ENCODE measurements at regions not wholly inside any gene's neighbourhood (a gene's known extent, or its start where the extent isn't known, plus 50 kb on each side); places are given as distances from the start of the nearest gene placed in this dataset.

GRCh38 chr2:234816491-234816890 is 135.3 kb upstream of the SH3BP4 start:
- H3K27ac ChIP-seq (ENCODE audit: control insufficient read depth, insufficient read depth, low read length): no peak overlapping the region

GRCh38 chr2:234816056-234816455 is 135.8 kb upstream of the SH3BP4 start:
- dilution Hi-C loops (cut with MboI; ENCODE audit: extremely low pct_ligation_motif_present, low sequenced_read_pairs): no loop called here

More at GRCh38 chr2:234816491-234816890, 135.3 kb upstream of the SH3BP4 start:
- no peaks in the 10 kb centered on the region for H3K9me1 ChIP-seq (ENCODE audit: control insufficient read depth, extremely low read depth, insufficient read depth, low read length)
- H4K20me1 ChIP-seq (ENCODE audit: control insufficient read depth, extremely low read depth, insufficient read depth, low read length): no peaks in the 10 kb centered on the region
- DNase-seq (ENCODE audit: low read depth, low spot score) (no peak), FAIRE-seq (no peak)
- peaks cover 38% of the 10 kb centered on the region for H3K27me3 ChIP-seq (ENCODE audit: control insufficient read depth, extremely low read depth, insufficient read depth, low read length)
- no peak overlapping the region for H3K4me3 ChIP-seq (ENCODE audit: control insufficient read depth in 2 of 3, extremely low read depth in 1 of 3, insufficient read depth in 2 of 3, low read depth in 1 of 3, low read length in 3 of 3)
- H3K4me1 ChIP-seq (ENCODE audit: control insufficient read depth, extremely low read depth, insufficient read depth, low read length): no peaks in the 10 kb centered on the region
- dilution Hi-C loops (cut with MboI; ENCODE audit: extremely low pct_ligation_motif_present, low sequenced_read_pairs): no loop called here
- no peak overlapping the region for H3K4me2 ChIP-seq (ENCODE audit: control insufficient read depth, extremely low read depth, insufficient read depth, low read depth, low read length)
- no peaks in the 10 kb centered on the region for H3K9me3 ChIP-seq (ENCODE audit: control insufficient read depth, low read depth, low read length)
- no peak overlapping the region for H3K9ac ChIP-seq (ENCODE audit: control insufficient read depth, extremely low read depth, insufficient read depth, low read length)
- H3K79me2 ChIP-seq (ENCODE audit: control insufficient read depth, insufficient read depth, low read length): no peaks in the 10 kb centered on the region
- H3K36me3 ChIP-seq (ENCODE audit: control insufficient read depth in 2 of 2, extremely low read depth in 1 of 2, insufficient read depth in 2 of 2, low read length in 2 of 2): no peaks in the 10 kb centered on the region
- H2AFZ ChIP-seq (ENCODE audit: control insufficient read depth, low read length): no peak overlapping the region
- TF ChIP-seq EZH2 (IDR thresholded peaks at IDR 0.05; ENCODE audit: low read length): no peak
- no peak for TF ChIP-seq CTCF (optimal IDR thresholded peaks at IDR 0.05 in 1 of 3, IDR thresholded peaks at IDR 0.05 in 1 of 3, conservative IDR thresholded peaks at IDR 0.05 in 1 of 3; ENCODE audit: extremely low read depth in 1 of 3, insufficient read depth in 2 of 3, low read length in 3 of 3)

More at GRCh38 chr2:234816056-234816455, 135.8 kb upstream of the SH3BP4 start:
- Histone ChIP-seq H3K4me2 (ENCODE audit: control insufficient read depth, extremely low read depth, insufficient read depth, low read depth, low read length) (no peak overlapping the region), H3K79me2 (ENCODE audit: control insufficient read depth, insufficient read depth, low read length) (no peaks in the 10 kb centered on the region), H3K27me3 (ENCODE audit: control insufficient read depth, extremely low read depth, insufficient read depth, low read length) (peaks cover 35% of the 10 kb centered on the region), H3K9me1 (ENCODE audit: control insufficient read depth, extremely low read depth, insufficient read depth, low read length) (no peaks in the 10 kb centered on the region), H3K36me3 (ENCODE audit: control insufficient read depth in 2 of 2, extremely low read depth in 1 of 2, insufficient read depth in 2 of 2, low read length in 2 of 2) (no peaks in the 10 kb centered on the region), H2AFZ (ENCODE audit: control insufficient read depth, low read length) (no peak overlapping the region), H4K20me1 (ENCODE audit: control insufficient read depth, extremely low read depth, insufficient read depth, low read length) (no peaks in the 10 kb centered on the region), H3K9ac (ENCODE audit: control insufficient read depth, extremely low read depth, insufficient read depth, low read length) (no peak overlapping the region), H3K4me1 (ENCODE audit: control insufficient read depth, extremely low read depth, insufficient read depth, low read length) (no peaks in the 10 kb centered on the region), H3K4me3 (ENCODE audit: control insufficient read depth in 2 of 3, extremely low read depth in 1 of 3, insufficient read depth in 2 of 3, low read depth in 1 of 3, low read length in 3 of 3) (no peak overlapping the region), H3K27ac (ENCODE audit: control insufficient read depth, insufficient read depth, low read length) (no peak overlapping the region), H3K9me3 (ENCODE audit: control insufficient read depth, low read depth, low read length) (no peaks in the 10 kb centered on the region)
- DNase-seq (ENCODE audit: low read depth, low spot score): no peak
- TF ChIP-seq EZH2 (IDR thresholded peaks at IDR 0.05; ENCODE audit: low read length) (no peak), CTCF (optimal IDR thresholded peaks at IDR 0.05 in 1 of 3, IDR thresholded peaks at IDR 0.05 in 1 of 3, conservative IDR thresholded peaks at IDR 0.05 in 1 of 3; ENCODE audit: extremely low read depth in 1 of 3, insufficient read depth in 2 of 3, low read length in 3 of 3) (no peak)
- no peak for FAIRE-seq

Measured in keratinocyte (primary cell).